Body of pancreas (tissue), 4 donors: ENCODE measurements at regions not wholly inside any gene's neighbourhood (a gene's known extent, or its start where the extent isn't known, plus 50 kb on each side); places are given as distances from the start of the nearest gene placed in this dataset.

Experiments
- ATAC-seq: fragments of 150-250 bp; one replicate; pipeline ENCODE4 v1.9.1; 2016
- DNase-seq, 4 donors: peaks; one replicate each; pipeline ENCODE4 v3.0.0-alpha.2; 2019
- H3K27ac ChIP-seq, 4 donors: fragments of 200-600 bp; sonication (generic); 1 replicate in 3 of 4; 2 replicates in 1 of 4; pipeline versions ENCODE4 v1.5.1 to v1.6.1; 2016 to 2019; ENCODE audit warnings: mild to moderate bottlenecking in 1 of 4, mixed read lengths in 1 of 4, moderate library complexity in 1 of 4
- H3K27me3 ChIP-seq, 2 donors: fragments of 200-600 bp; sonication (generic); one replicate each; pipeline ENCODE4 v1.6.0; 2016; ENCODE audit warnings: mild to moderate bottlenecking in 1 of 2
- H3K36me3 ChIP-seq, 2 donors: fragments of 200-600 bp; sonication (generic); replicated peaks in 1 of 2; 2 replicates each; pipeline ENCODE4 v1.5.1; 2016; ENCODE audit warnings: low read depth in 2 of 2; ENCODE audit not compliant: insufficient read depth in 1 of 2
- H3K4me1 ChIP-seq: fragments of 200-600 bp; sonication (generic); one replicate; pipeline ENCODE4 v1.6.0; 2016
- H3K4me3 ChIP-seq, 2 donors: fragments of 200-600 bp; sonication (generic); 1 replicate in 1 of 2; 2 replicates in 1 of 2; pipeline ENCODE4 v1.5.1; 2016 to 2019
- H3K9me3 ChIP-seq, 3 donors: fragments of 200-600 bp; sonication (generic); 1 replicate in 2 of 3; 2 replicates in 1 of 3; pipeline ENCODE4 v1.5.1; 2016
- POLR2A ChIP-seq, 3 donors: fragments of 450-650 bp; IDR thresholded peaks; one replicate each; pipeline ENCODE4 v1.6.1; 2016; ENCODE audit warnings: antibody characterized with exemption in 3 of 3, mild to moderate bottlenecking in 2 of 3
- WGBS, 2 donors: methylation state at CpG; one replicate each; pipeline ENCODE4 v1.1.5; 2017; 5-methylcytosine and 5-hydroxymethylcytosine counted together
- intact Hi-C: fragments of 100-400 bp; cut with DNase I; formaldehyde crosslinking; loops from one replicate; pipeline ENCODE4 v1.15.1; 2023
- TF ChIP-seq, protein P1 (sequence below), 7 experiments: fragments of 450-650 bp in 4 of 7; fragments of 200-600 bp in 3 of 7; sonication (generic) in 3 of 7; IDR thresholded peaks; one replicate each; pipeline ENCODE4 v1.5.1; 2016 to 2019; ENCODE audit warnings: antibody characterized with exemption in 7 of 7

DNA sequence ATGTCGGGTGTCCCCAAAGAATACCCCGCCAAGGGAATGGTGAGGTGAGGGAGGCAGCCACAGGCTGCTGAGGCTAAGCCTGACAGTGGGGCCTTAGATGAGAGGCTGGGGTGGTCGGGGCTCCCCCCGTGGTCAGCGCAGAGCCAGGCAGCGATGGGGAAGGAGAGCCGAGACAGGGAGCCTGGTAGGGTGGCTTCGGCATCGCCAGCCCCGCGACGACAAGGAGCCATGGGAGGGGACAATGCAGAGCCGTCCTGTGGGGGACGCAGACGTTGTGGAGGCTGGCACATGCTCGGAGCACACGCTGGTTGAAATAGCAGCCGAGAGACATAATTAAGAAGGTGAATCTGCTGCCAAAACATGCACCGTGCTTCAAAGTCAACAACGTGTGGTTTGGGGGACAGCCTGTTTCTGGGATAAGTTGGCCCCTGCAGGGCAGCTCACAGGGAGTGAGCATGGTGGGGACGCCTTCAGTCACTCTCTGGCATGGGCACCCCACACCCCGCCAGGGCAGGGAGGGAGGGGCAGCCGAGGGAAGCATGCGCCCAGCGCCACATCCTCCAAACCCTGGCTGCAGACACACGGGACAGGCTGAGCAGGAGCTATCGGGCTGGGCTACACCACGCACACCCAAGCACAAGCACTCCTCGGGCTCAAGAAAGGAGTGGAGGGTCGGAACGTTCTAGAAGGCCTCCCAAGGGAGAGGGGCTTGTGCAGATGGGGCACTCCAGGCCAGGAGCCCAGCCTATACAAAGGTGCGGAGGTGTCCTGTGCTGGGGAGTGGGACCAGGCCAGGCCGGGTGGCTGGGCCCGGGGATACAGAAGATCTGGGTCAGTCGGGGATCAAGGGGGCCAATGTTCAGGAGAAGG is 66.6 kb upstream of the C14orf180 start:
- ATAC-seq (no peak), DNase-seq (no peak)
- Histone ChIP-seq H3K27ac (no peak overlapping the region), H3K27me3 (no peaks in the 10 kb centered on the region), H3K4me1 (no peaks in the 10 kb centered on the region), H3K36me3 (no peaks in the 10 kb centered on the region), H3K4me3 (no peak overlapping the region), H3K9me3 (peaks cover 0 to 7% (median 0%) of the 10 kb centered on the region in 3 donors)
- TF ChIP-seq, protein P1, sequence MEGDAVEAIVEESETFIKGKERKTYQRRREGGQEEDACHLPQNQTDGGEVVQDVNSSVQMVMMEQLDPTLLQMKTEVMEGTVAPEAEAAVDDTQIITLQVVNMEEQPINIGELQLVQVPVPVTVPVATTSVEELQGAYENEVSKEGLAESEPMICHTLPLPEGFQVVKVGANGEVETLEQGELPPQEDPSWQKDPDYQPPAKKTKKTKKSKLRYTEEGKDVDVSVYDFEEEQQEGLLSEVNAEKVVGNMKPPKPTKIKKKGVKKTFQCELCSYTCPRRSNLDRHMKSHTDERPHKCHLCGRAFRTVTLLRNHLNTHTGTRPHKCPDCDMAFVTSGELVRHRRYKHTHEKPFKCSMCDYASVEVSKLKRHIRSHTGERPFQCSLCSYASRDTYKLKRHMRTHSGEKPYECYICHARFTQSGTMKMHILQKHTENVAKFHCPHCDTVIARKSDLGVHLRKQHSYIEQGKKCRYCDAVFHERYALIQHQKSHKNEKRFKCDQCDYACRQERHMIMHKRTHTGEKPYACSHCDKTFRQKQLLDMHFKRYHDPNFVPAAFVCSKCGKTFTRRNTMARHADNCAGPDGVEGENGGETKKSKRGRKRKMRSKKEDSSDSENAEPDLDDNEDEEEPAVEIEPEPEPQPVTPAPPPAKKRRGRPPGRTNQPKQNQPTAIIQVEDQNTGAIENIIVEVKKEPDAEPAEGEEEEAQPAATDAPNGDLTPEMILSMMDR (IDR thresholded peaks at IDR 0.05): no peak
- TF ChIP-seq POLR2A (IDR thresholded peaks at IDR 0.05): no peak
- 54% methylated on average over 24 to 34 of the region's 35 CpGs for WGBS, 2 donors
- intact Hi-C loops: no loop called here

DNA sequence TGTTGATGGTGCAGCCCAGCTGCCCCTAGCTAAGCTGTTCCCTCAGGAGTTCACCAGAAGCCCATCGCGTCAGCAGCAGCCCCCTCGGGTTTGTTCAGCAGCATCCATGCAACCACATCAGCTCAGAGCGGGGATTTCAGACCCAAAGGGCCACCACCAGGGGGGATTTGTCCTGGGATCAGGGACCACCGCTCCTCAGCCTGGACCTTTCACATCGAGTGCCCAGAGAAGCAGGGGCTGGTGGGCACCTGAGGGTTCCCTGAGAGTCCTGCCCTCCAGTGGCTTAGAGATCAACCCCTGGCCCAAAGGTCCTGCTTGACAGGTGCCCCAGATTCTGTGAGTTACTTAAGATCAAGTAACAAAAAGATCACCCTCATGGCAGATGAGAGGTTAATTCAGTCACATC is 65.9 kb upstream of the C14orf180 start:
- ATAC-seq: no peak

GRCh38 chr14:104514156-104514848 is 65.3 kb upstream of the C14orf180 start:
- Histone ChIP-seq H3K27ac (no peak overlapping the region), H3K4me1 (no peaks in the 10 kb centered on the region), H3K36me3 (no peaks in the 10 kb centered on the region), H3K27me3 (no peaks in the 10 kb centered on the region), H3K9me3 (peaks cover 0 to 7% (median 0%) of the 10 kb centered on the region in 3 donors), H3K4me3 (no peak overlapping the region)
- ATAC-seq (no peak), DNase-seq (peak in 1 of 4 donors; percentile 28)
- WGBS, 2 donors: 46 to 53% methylated on average over 16 of the region's 16 CpGs
- TF ChIP-seq, protein P1 (IDR thresholded peaks at IDR 0.05): no peak
- TF ChIP-seq POLR2A (IDR thresholded peaks at IDR 0.05): no peak
- intact Hi-C loops: no loop called here

More for the DNA sequence above, 65.9 kb upstream of the C14orf180 start:
- TF ChIP-seq, protein P1 (IDR thresholded peaks at IDR 0.05): no peak
- no peak for TF ChIP-seq POLR2A (IDR thresholded peaks at IDR 0.05)
- no peak for DNase-seq
- no peak overlapping the region for H3K4me3 ChIP-seq
- WGBS, 2 donors: 57 to 76% methylated on average over 1 to 6 of the region's 6 CpGs
- H3K27ac ChIP-seq: no peak overlapping the region
- no peaks in the 10 kb centered on the region for H3K27me3 ChIP-seq
- intact Hi-C loops: no loop called here
- no peaks in the 10 kb centered on the region for H3K4me1 ChIP-seq
- H3K9me3 ChIP-seq: peaks cover 0 to 7% (median 0%) of the 10 kb centered on the region in 3 donors
- no peaks in the 10 kb centered on the region for H3K36me3 ChIP-seq

DNA sequence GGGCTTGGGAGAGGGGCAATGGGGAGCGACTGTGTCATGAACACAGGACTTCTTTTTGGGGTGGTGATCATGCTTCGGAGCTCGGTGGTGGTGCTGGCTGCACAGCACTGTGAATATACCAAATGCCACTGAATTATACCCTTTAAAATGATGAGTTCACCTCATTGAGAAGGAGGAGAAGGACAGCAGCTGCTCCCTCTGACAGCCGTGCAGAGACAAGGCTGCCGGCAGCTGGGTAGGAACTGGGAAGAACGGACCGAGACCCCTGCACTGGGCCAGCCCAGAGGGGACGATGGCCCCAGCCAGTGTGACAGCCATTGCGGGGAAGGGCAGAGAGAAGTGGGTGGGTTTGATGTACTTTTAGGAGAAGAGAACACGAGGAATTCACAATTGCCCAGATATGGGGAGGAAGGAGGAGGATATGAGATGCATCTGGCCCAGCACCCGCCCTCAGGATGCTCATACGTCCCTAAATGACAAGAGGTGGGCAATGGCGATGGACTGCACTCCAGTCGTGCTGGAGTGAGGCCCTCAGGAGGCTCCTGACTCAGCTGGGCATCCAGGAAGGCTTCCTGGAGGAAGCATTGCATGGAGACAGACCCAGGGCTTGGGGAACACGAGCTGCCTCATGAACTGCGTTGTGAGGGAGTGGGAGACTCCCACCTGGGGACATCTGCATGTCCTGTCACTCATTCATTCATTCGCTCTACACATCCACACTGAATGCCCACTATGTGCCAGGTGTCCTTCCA is 64.3 kb upstream of the C14orf180 start:
- Histone ChIP-seq H3K36me3 (no peaks in the 10 kb centered on the region), H3K27ac (no peak overlapping the region), H3K4me1 (no peaks in the 10 kb centered on the region), H3K4me3 (no peak overlapping the region), H3K27me3 (no peaks in the 10 kb centered on the region), H3K9me3 (peaks cover 0 to 7% (median 0%) of the 10 kb centered on the region in 3 donors)
- DNase-seq: no peak
- WGBS, 2 donors: 70% methylated on average over 17 of the region's 17 CpGs
- intact Hi-C loops: no loop called here
- TF ChIP-seq POLR2A (IDR thresholded peaks at IDR 0.05): no peak
- TF ChIP-seq, protein P1 (IDR thresholded peaks at IDR 0.05): no peak
- no peak for ATAC-seq
